22Rv1 (cell line): ENCODE measurements at regions not wholly inside any gene's neighbourhood (a gene's known extent, or its start where the extent isn't known, plus 50 kb on each side); places are given as distances from the start of the nearest gene placed in this dataset.

Experiments used
- CTCF ChIP-seq: fragments of 450-650 bp; IDR thresholded peaks from 2 replicates; pipeline ENCODE4 v1.5.1; 2017; ENCODE audit warnings: mild to moderate bottlenecking
- ZFX ChIP-seq: fragments of 450-650 bp; IDR thresholded peaks from 2 replicates; pipeline ENCODE4 v1.6.1; 2017; ENCODE audit warnings: antibody characterized with exemption, borderline replicate concordance

GRCh38 chr9:105044518-105044917 lies 116.6 kb upstream of the ABCA1 start:
- no peak for TF ChIP-seq CTCF
- no peak for TF ChIP-seq ZFX
